ENCODE measurements at regions not wholly inside any gene's neighbourhood (a gene's known extent, or its start where the extent isn't known, plus 50 kb on each side); places are given as distances from the start of the nearest gene placed in this dataset.

DNA sequence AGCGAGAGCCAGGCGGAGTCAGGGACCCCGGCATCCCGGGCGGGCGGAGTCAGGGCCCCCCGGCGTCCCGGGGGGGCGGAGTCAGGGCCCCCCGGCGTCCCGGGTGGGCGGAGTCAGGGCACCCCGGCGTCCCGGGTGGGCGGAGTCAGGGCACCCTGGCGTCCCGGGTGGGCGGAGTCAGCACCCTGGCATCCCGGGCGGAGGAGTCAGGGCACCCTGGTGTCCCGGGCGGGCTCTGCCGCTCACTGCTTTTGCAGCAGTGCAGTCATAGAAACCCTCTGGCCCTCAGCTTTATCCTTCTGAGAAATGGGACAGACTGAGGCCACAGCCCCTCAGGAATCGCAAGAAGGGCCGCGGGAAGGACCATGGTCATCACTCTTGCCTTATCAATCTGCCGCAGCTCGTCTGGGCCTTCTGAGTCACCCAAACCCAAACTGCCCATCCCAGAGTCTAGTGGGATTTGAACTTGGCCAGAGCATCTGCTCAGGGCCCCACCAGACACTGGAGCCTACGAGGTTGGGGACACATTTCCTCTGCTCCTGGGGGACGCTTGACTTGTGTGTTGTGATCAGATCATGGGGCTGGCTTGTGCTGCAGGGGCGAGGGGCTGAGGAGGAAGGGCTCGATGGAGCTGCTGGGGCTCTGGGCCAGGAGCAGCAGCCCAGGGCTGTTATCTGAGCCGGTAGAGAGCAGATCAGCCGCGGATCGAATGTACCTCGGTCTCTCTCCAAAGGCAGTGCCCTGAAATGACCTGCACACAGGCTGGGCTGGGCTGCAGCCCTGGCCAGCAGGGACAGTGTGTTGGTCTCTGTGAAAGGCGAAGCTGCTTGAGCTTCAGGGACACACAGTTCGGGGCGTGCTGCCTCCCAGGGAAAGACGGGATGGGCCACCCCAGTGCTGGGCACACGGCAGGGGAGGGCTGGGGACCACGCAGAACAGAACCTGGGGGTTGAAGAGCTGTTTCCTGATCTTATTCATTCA, 290.1 kb upstream of the HDAC4 start (continued):
- TF ChIP-seq, protein P1, sequence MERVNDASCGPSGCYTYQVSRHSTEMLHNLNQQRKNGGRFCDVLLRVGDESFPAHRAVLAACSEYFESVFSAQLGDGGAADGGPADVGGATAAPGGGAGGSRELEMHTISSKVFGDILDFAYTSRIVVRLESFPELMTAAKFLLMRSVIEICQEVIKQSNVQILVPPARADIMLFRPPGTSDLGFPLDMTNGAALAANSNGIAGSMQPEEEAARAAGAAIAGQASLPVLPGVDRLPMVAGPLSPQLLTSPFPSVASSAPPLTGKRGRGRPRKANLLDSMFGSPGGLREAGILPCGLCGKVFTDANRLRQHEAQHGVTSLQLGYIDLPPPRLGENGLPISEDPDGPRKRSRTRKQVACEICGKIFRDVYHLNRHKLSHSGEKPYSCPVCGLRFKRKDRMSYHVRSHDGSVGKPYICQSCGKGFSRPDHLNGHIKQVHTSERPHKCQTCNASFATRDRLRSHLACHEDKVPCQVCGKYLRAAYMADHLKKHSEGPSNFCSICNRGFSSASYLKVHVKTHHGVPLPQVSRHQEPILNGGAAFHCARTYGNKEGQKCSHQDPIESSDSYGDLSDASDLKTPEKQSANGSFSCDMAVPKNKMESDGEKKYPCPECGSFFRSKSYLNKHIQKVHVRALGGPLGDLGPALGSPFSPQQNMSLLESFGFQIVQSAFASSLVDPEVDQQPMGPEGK (CRISPR knock-in tag; IDR thresholded peaks at IDR 0.05; ENCODE audit: borderline replicate concordance): no peak

DNA sequence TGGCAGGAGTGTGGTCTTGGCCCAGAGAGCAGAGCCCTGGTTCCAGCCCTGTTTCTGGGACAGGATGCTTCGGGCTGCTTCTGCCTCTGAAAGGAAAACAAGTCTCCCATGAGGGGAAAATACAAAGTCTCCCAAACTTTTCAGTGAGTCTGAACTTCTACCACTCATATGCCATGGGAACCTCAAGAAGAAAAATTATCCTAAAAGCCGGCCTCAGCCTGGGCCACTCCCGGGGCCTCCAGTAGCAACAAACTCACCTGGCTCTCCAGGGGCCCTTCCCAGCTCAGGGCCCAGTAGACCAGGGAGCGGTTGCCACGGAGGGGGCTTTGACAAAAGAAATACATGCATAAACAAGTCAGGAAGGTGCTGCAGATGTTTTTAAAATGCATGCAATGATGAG, 289.2 kb upstream of the HDAC4 start:
- no peak for ATAC-seq
- TF ChIP-seq ARNTL (CRISPR knock-in tag; IDR thresholded peaks at IDR 0.05; ENCODE audit: borderline replicate concordance, low read depth) (no peak), BACH2 (CRISPR knock-in tag; IDR thresholded peaks at IDR 0.05; ENCODE audit: borderline replicate concordance) (no peak), ISL1 (CRISPR knock-in tag; IDR thresholded peaks at IDR 0.05) (no peak)

DNA sequence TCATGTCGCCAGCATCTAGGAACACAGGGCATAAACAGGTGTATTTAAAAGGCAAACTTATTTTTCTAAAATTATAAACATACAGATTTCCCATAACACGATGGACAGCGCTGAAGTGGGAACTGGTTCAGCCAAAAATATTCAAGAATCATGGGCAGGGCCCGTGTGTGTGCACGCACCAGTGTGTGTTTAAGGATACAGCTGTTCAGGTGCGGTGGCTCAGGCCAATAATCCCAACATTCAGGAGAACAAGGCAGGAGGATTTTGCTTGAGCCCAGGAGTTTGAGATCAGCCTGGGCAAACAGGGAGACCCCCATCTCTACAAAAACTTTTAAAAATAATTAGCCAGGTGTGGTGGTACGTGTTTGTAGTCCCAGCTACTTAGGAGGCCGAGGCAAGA, 288.6 kb upstream of the HDAC4 start:
- TF ChIP-seq ZC3H10 (CRISPR knock-in tag; IDR thresholded peaks at IDR 0.05) (no peak), ARNTL (CRISPR knock-in tag; IDR thresholded peaks at IDR 0.05; ENCODE audit: borderline replicate concordance, low read depth) (no peak), ISL1 (CRISPR knock-in tag; IDR thresholded peaks at IDR 0.05) (no peak), TOX (CRISPR knock-in tag; IDR thresholded peaks at IDR 0.05; ENCODE audit: borderline replicate concordance) (no peak)
- ATAC-seq: no peak

DNA sequence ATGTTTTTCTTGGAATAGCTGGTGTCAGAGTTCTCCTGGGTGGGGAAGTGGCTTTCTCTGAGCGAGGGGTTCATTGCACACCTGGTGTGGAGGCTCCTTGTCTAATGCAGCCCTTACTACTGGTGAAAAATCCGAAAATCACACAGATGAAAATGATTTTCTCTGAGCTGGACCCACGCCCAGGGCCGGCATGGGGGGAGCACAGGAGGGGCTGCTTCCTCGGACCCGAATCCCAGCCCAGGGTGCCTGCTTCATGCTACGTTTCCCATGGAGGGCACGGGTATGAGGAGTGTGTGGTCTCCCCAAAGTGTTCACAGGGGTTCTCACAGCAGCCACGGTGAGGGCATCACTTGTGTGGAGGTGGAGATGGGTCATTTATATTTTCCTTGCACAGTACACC, 288.0 kb upstream of the HDAC4 start:
- ATAC-seq: no peak
- TF ChIP-seq, protein P2, sequence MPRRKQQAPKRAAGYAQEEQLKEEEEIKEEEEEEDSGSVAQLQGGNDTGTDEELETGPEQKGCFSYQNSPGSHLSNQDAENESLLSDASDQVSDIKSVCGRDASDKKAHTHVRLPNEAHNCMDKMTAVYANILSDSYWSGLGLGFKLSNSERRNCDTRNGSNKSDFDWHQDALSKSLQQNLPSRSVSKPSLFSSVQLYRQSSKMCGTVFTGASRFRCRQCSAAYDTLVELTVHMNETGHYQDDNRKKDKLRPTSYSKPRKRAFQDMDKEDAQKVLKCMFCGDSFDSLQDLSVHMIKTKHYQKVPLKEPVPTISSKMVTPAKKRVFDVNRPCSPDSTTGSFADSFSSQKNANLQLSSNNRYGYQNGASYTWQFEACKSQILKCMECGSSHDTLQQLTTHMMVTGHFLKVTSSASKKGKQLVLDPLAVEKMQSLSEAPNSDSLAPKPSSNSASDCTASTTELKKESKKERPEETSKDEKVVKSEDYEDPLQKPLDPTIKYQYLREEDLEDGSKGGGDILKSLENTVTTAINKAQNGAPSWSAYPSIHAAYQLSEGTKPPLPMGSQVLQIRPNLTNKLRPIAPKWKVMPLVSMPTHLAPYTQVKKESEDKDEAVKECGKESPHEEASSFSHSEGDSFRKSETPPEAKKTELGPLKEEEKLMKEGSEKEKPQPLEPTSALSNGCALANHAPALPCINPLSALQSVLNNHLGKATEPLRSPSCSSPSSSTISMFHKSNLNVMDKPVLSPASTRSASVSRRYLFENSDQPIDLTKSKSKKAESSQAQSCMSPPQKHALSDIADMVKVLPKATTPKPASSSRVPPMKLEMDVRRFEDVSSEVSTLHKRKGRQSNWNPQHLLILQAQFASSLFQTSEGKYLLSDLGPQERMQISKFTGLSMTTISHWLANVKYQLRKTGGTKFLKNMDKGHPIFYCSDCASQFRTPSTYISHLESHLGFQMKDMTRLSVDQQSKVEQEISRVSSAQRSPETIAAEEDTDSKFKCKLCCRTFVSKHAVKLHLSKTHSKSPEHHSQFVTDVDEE (CRISPR knock-in tag; IDR thresholded peaks at IDR 0.05): no peak
- TF ChIP-seq ARNTL (CRISPR knock-in tag; IDR thresholded peaks at IDR 0.05; ENCODE audit: borderline replicate concordance, low read depth) (no peak), CSDC2 (CRISPR knock-in tag; IDR thresholded peaks at IDR 0.05) (no peak), ZNF565 (CRISPR knock-in tag; conservative IDR thresholded peaks at IDR 0.05; ENCODE audit: low read depth) (no peak), ZNF70 (CRISPR knock-in tag; IDR thresholded peaks at IDR 0.05) (no peak), TOX (CRISPR knock-in tag; IDR thresholded peaks at IDR 0.05; ENCODE audit: borderline replicate concordance) (no peak), ZNF8 (CRISPR knock-in tag; IDR thresholded peaks at IDR 0.05) (no peak), ISL1 (CRISPR knock-in tag; IDR thresholded peaks at IDR 0.05) (no peak), TCF4 (CRISPR knock-in tag; IDR thresholded peaks at IDR 0.05; ENCODE audit: borderline replicate concordance) (no peak), SNAI2 (CRISPR knock-in tag; IDR thresholded peaks at IDR 0.05) (no peak)
- TF ChIP-seq, protein P1 (CRISPR knock-in tag; IDR thresholded peaks at IDR 0.05; ENCODE audit: borderline replicate concordance): no peak
- TF ChIP-seq, protein P3, sequence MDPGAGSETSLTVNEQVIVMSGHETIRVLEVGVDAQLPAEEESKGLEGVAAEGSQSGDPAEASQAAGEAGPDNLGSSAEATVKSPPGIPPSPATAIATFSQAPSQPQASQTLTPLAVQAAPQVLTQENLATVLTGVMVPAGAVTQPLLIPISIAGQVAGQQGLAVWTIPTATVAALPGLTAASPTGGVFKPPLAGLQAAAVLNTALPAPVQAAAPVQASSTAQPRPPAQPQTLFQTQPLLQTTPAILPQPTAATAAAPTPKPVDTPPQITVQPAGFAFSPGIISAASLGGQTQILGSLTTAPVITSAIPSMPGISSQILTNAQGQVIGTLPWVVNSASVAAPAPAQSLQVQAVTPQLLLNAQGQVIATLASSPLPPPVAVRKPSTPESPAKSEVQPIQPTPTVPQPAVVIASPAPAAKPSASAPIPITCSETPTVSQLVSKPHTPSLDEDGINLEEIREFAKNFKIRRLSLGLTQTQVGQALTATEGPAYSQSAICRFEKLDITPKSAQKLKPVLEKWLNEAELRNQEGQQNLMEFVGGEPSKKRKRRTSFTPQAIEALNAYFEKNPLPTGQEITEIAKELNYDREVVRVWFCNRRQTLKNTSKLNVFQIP (CRISPR knock-in tag; IDR thresholded peaks at IDR 0.05; ENCODE audit: borderline replicate concordance, low read depth): no peak

DNA sequence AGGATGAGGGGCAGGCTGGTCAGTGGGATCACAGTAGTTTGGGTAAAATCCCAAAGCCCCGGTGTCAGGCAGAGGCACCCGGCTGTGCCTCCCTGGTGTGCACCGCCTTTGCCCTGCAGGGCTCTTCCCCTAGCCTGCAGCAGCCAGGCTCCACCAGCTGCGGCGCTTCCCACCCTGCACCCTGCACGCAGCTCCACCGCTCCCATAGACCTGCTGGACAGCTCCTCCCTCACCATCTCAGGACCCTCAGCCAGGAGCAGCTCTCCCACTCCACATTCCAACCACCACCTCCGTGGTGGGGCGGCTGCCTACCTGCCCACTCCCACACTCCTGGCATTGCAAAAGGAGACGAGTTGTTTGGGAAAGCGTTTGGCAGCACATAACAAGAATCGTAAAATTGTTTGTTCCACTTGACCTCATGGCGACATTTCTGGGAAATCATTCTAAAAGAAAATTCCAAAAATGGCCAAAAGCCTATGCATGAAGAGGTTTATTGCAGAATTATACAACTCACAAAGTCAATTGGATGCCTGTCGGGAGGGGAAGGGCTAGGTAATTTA, 287.4 kb upstream of the HDAC4 start:
- ATAC-seq: no peak
- TF ChIP-seq, protein P3 (CRISPR knock-in tag; IDR thresholded peaks at IDR 0.05; ENCODE audit: borderline replicate concordance, low read depth): no peak
- TF ChIP-seq ZFP30 (CRISPR knock-in tag; IDR thresholded peaks at IDR 0.05): no peak
- TF ChIP-seq CSDC2 (CRISPR knock-in tag; IDR thresholded peaks at IDR 0.05): no peak
- no peak for TF ChIP-seq TCF4 (CRISPR knock-in tag; IDR thresholded peaks at IDR 0.05; ENCODE audit: borderline replicate concordance)
- no peak for TF ChIP-seq OSR1 (CRISPR knock-in tag; IDR thresholded peaks at IDR 0.05)
- TF ChIP-seq, protein P4, sequence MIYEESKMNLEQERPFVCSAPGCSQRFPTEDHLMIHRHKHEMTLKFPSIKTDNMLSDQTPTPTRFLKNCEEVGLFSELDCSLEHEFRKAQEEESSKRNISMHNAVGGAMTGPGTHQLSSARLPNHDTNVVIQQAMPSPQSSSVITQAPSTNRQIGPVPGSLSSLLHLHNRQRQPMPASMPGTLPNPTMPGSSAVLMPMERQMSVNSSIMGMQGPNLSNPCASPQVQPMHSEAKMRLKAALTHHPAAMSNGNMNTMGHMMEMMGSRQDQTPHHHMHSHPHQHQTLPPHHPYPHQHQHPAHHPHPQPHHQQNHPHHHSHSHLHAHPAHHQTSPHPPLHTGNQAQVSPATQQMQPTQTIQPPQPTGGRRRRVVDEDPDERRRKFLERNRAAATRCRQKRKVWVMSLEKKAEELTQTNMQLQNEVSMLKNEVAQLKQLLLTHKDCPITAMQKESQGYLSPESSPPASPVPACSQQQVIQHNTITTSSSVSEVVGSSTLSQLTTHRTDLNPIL (CRISPR knock-in tag; IDR thresholded peaks at IDR 0.05; ENCODE audit: low read depth): no peak
- TF ChIP-seq, protein P1 (CRISPR knock-in tag; IDR thresholded peaks at IDR 0.05; ENCODE audit: borderline replicate concordance): no peak
